GM04504 (cell line): ENCODE measurements at regions not wholly inside any gene's neighbourhood (a gene's known extent, or its start where the extent isn't known, plus 50 kb on each side); places are given as distances from the start of the nearest gene placed in this dataset.

Source experiments
- DNase-seq: peaks from one replicate; pipeline ENCODE4 v3.0.0-alpha.2; 2012; ENCODE audit warnings: low read depth

GRCh38 chr3:70899816-70900215 lies 587.4 kb upstream of the MDFIC2 start:
- DNase-seq, result no peak

DNA sequence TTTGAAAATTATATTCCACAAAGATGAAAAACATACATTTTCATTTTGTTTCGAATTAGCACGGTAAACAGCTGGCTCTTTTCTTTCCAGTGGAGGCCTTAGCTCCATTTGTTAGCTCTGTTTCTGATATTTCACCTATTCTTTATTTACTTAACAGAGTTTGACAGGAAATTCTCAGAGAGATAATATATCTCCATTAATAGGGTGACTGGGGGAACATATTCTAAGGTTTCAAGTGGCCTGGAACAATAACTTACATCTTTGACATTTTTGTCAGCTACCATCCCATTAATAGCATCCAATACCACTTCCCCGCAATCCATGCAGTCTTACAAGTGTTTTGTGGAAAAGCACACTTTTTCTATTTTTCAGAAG lies 577.6 kb upstream of the MDFIC2 start:
- no peak for DNase-seq

- peak; percentile 1 for DNase-seq
Measured at GRCh38 chr3:70889162-70890019, 577.0 kb upstream of the MDFIC2 start.

- DNase-seq, result no peak
Measured at GRCh38 chr3:70885636-70886035, 573.2 kb upstream of the MDFIC2 start.

- no peak for DNase-seq
Measured at GRCh38 chr3:70882104-70882503, 569.7 kb upstream of the MDFIC2 start.

GRCh38 chr3:70880421-70880820 lies 568.0 kb upstream of the MDFIC2 start:
- DNase-seq, result no peak

GRCh38 chr3:70876154-70876553 lies 563.7 kb upstream of the MDFIC2 start:
- no peak for DNase-seq

DNA sequence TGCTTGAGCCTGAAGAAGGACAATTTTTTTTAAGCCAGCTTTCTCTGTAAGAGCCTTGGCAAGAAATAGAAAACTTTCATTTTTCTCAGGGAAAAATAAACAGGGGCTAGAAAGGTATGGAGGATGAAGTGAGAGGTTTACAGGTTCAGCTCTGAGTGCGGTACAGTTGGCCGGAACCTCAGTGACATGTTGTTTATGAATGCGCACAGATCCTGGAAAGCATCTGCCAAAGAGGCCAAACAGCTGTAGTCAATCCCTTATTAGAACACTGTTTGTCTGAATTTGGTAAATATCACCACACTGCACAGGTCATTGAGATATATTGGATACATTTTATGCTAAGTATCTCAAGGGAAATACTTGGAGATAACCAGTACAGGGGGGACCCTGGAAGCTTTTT lies 561.8 kb upstream of the MDFIC2 start:
- no peak for DNase-seq

DNA sequence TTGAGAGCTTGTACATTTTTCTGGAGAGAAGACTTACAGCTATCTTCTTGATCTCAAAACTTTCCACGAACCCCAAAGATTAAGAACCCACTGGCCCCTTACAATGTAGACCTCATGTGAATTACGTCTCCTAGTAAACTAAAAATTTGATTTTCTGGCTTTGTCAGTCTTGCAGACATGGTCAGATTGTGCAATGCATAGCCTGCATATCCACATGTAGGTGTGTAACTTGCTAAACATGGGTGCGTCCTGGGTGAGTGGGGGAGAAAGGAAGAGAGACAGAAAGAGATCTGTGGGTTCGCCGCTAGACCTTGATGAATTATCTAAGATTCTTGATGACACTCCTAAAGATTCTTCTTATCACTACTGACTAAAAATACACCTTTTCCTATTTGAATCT lies 561.2 kb upstream of the MDFIC2 start:
- no peak for DNase-seq

GRCh38 chr3:70871909-70872656 lies 559.6 kb upstream of the MDFIC2 start:
- DNase-seq, result peak; percentile 83

GRCh38 chr3:70870576-70870975 lies 558.1 kb upstream of the MDFIC2 start:
- DNase-seq, result no peak

DNA sequence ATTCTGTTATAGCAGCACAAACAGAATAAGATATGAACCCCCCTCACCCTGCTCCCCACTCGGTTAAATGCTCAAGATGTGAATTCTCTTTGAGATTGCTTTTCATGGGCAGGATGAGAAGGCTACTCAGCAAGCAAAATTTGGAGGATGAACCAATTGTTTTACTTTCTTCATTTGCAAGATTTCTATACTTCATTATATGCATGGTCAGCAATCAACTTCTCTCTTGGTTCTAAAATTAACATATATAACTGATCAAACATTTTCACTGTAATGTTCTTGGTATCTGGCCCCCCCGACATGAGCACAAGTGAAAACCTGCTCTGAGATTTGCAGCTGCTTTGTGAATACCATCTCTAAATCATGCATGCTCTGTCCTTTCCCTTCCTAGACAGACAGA lies 556.1 kb upstream of the MDFIC2 start:
- no peak for DNase-seq

DNA sequence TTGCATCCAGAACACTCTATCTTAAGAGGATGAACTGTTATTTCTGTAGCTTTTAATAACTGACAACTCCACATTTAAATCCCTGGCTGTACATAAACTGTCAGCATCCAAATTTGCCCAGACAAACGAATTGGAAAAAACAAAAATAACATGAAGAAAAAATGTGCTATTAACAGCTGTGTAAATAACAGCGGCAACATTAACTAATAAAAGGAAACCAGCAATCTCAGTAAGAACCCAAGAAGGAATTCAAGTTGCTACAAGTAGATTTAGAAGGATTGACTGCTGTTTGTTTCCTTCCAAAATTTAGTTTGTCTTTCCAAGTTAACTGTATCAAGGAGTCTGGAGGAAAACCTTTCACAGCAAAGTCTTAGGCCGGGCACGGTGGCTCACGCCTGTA lies 550.6 kb upstream of the MDFIC2 start:
- no peak for DNase-seq

GRCh38 chr3:70861855-70862254 lies 549.4 kb upstream of the MDFIC2 start:
- no peak for DNase-seq

DNA sequence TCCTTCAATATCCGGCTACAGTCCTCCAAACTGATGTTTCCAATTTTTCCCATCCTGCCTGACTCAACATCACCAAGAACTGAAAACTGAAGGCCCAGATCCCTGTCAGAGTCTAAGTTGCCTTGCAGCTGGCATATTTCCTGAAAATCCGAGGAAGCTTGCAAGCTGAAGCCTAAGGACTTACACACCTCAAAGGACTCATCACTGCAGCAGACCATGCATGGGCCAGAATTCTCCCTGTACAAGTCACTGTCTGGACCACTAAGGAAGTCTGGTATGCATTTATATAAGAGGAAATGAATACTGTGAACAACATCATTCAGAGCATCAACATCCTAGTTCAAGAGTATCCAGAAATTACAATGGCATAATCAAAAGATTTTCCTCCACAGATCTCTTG lies 548.8 kb upstream of the MDFIC2 start:
- DNase-seq, result peak; percentile 38

- no peak for DNase-seq
Measured at GRCh38 chr3:70857916-70858315, 545.5 kb upstream of the MDFIC2 start.

- DNase-seq, result no peak
Measured at GRCh38 chr3:70856414-70857162, 544.1 kb upstream of the MDFIC2 start.

- DNase-seq, result no peak
Measured at GRCh38 chr3:70855149-70855548, 542.7 kb upstream of the MDFIC2 start.

GRCh38 chr3:70854108-70854507 lies 541.7 kb upstream of the MDFIC2 start:
- DNase-seq, result no peak

DNA sequence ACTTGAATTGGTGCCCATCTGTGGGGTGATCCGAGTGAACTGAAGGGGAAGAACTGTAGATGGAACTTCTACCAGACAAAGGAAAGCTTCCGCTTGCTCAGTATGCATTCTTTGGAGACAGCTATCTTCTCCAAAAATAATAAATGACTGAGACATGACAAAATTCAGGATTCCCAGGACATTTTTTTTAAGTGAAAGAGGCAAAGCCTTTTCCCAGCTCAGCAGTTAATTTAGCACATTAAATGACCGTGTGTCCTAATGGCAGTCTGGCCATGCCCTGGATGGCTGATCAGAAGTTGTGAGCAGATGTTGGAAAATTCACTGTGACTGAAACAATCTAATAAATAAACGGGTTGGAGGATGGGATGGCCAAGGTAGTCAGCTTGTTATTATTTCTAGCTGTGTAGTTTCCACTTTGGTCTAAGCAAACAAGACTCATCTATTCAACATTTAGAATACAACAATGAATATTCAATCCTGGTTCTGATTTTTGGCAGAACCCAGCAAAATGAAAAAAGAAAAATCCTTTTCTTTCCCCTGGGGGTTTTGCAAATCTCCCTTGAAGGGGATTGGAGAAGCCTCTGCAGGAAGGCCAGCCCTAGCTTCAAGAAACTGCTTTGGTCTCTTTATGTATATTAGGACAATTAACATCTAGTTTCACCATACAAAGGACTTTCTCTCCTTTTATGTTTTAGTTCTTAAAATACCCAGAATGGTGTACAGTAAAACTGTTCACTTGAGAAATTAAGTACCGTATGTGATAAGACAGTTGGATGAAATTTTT lies 540.9 kb upstream of the MDFIC2 start:
- DNase-seq, result no peak

DNA sequence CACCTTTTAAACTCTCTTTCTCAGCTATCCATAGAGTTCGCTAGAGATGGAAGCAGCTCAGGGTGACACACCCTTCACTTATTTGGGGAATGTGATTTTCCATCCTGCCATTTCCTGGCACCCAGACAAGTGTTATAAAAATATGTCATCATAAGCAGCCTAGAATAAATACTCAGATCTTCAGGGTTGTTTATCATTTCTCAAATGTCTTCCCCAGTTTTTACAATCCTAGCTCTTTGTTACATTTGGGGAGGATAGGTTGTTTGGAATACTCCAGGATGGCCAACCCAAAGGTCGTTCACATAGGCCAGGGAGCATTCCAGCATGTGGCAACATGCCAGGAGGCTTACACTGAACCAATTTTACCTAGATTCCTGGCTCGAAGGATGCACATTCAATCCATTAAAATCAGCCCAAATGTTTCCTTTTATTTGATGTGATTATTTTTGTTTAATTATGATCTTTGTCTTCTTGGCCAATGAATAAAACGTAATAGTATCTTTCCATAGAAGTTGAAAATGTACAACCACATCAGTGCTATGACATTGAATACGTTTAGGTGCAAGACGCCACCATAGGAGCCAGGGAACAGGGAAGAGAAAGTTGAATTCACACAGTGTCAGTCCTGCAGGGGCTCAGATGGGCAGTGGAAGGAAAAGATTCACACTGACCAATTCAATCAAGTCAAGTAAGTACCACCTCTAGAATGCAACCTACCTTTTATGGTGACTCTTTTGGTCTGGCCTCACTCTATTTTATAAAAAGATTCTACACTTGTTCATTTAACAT lies 537.7 kb upstream of the MDFIC2 start:
- peak; percentile 84 for DNase-seq
